Esophagus squamous epithelium (tissue), 5 donors: ENCODE measurements at regions not wholly inside any gene's neighbourhood (a gene's known extent, or its start where the extent isn't known, plus 50 kb on each side); places are given as distances from the start of the nearest gene placed in this dataset.

Experiments
- DNase-seq: peaks from one replicate; lab custom pipeline; 2025; lab: John Stamatoyannopoulos, UW
- H3K27ac ChIP-seq, 4 donors: fragments of 200-600 bp; sonication (generic); one replicate each; pipeline ENCODE4 v1.5.1; 2016 to 2019; ENCODE audit warnings: mild to moderate bottlenecking in 1 of 4
- H3K27me3 ChIP-seq, 4 donors: fragments of 200-600 bp; sonication (generic); 1 replicate in 3 of 4; 2 replicates in 1 of 4; pipeline versions ENCODE4 v1.5.1 to v1.6.0; 2017 to 2021; ENCODE audit warnings: antibody characterized with exemption in 1 of 4
- H3K36me3 ChIP-seq, 3 donors: fragments of 200-600 bp; sonication (generic); one replicate each; pipeline ENCODE4 v1.5.1; 2016 to 2019
- H3K4me1 ChIP-seq, 3 donors: fragments of 200-600 bp; sonication (generic); one replicate each; pipeline ENCODE4 v1.5.1; 2017 to 2019
- H3K4me3 ChIP-seq, 4 donors: fragments of 200-600 bp; sonication (generic); 1 replicate in 3 of 4; 2 replicates in 1 of 4; pipeline ENCODE4 v1.5.1; 2016 to 2019; ENCODE audit warnings: mild to moderate bottlenecking in 2 of 4, moderate library complexity in 1 of 4
- H3K9me3 ChIP-seq, 3 donors: fragments of 200-600 bp; sonication (generic); one replicate each; pipeline ENCODE4 v1.5.1; 2016 to 2019
- POLR2A ChIP-seq, 4 donors: fragments of 450-650 bp; IDR thresholded peaks; one replicate each; pipeline ENCODE4 v1.6.1; 2017; ENCODE audit warnings: antibody characterized with exemption in 4 of 4, mild to moderate bottlenecking in 4 of 4, moderate library complexity in 3 of 4
- WGBS, 2 donors: methylation state at CpG; one replicate each; pipeline ENCODE4 v1.1.5; 2018; 5-methylcytosine and 5-hydroxymethylcytosine counted together
- intact Hi-C: fragments of 100-400 bp; cut with DNase I; formaldehyde crosslinking; loops from one replicate; pipeline ENCODE4 v1.15.0; 2022
- TF ChIP-seq, protein P1 (sequence below), 6 experiments: fragments of 450-650 bp in 4 of 6; fragments of 200-600 bp in 2 of 6; sonication (generic) in 2 of 6; IDR thresholded peaks; one replicate each; pipeline ENCODE4 v1.5.1; 2016 to 2019; ENCODE audit warnings: antibody characterized with exemption in 6 of 6, mild to moderate bottlenecking in 4 of 6, moderate library complexity in 4 of 6
- donor health status: DM: yes; HTN: yes; CAD: no.

DNA sequence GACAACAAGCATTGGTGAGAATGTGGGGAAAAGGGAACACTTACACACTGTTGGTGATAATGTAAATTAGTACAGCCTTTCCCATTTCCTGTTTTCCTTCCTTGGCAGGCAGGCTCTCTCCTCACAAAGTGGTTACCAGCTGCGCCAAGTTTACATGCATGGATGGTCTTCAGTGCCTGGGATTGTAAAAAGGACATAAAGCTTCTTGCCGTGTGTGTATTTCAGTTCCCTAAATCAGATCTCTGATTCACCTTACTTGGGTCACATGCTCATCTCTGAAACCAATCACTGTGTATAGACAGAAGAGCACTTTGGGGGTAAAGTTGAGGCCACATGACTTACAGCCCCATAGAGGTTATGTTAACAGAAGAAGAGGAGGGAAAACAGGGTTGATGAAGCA lies 92.8 kb downstream of the CAVIN4 start:
- DNase-seq, result no peak
- intact Hi-C loops, result no loop called here
- no peaks in the 10 kb centered on the region for H3K36me3 ChIP-seq
- no peaks in the 10 kb centered on the region for H3K4me1 ChIP-seq
- H3K4me3 ChIP-seq, result no peak overlapping the region
- no peak for TF ChIP-seq POLR2A (IDR thresholded peaks at IDR 0.05)
- TF ChIP-seq, protein P1, sequence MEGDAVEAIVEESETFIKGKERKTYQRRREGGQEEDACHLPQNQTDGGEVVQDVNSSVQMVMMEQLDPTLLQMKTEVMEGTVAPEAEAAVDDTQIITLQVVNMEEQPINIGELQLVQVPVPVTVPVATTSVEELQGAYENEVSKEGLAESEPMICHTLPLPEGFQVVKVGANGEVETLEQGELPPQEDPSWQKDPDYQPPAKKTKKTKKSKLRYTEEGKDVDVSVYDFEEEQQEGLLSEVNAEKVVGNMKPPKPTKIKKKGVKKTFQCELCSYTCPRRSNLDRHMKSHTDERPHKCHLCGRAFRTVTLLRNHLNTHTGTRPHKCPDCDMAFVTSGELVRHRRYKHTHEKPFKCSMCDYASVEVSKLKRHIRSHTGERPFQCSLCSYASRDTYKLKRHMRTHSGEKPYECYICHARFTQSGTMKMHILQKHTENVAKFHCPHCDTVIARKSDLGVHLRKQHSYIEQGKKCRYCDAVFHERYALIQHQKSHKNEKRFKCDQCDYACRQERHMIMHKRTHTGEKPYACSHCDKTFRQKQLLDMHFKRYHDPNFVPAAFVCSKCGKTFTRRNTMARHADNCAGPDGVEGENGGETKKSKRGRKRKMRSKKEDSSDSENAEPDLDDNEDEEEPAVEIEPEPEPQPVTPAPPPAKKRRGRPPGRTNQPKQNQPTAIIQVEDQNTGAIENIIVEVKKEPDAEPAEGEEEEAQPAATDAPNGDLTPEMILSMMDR (IDR thresholded peaks at IDR 0.05), result no peak
- no peak overlapping the region for H3K27ac ChIP-seq
- peaks cover 0 to 7% (median 0%) of the 10 kb centered on the region in 3 donors for H3K9me3 ChIP-seq
- H3K27me3 ChIP-seq, result no peaks in the 10 kb centered on the region
- 36 to 45% methylated on average over 2 of the region's 2 CpGs for WGBS, 2 donors

DNA sequence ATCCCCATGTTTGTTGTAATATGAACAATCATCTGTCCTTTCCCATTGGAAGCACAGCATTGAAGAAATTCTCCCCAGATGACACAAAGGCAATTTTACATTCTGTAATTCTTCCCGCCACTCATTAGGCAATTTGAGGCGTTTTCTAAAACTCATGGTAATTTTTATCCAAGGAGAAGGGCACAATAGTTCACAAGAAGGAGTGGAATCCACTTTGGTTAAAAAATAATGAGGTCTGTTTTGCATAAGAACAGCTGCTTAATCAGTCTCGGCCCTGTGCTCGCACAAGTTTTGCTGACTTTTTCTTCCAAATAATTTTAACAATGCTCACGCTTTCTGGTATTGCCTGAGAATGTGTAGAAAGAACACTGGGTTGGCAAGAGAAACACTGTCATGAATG lies 94.0 kb downstream of the CAVIN4 start:
- TF ChIP-seq, protein P1 (IDR thresholded peaks at IDR 0.05), result no peak
- TF ChIP-seq POLR2A (IDR thresholded peaks at IDR 0.05), result no peak
- Histone ChIP-seq H3K4me1 (no peaks in the 10 kb centered on the region), H3K9me3 (peaks cover 0 to 5% (median 0%) of the 10 kb centered on the region in 3 donors), H3K27me3 (no peaks in the 10 kb centered on the region), H3K4me3 (no peak overlapping the region), H3K36me3 (no peaks in the 10 kb centered on the region), H3K27ac (no peak overlapping the region)
- 71% methylated on average over 5 of the region's 5 CpGs for WGBS, 2 donors
- intact Hi-C loops, result no loop called here
- DNase-seq, result no peak

DNA sequence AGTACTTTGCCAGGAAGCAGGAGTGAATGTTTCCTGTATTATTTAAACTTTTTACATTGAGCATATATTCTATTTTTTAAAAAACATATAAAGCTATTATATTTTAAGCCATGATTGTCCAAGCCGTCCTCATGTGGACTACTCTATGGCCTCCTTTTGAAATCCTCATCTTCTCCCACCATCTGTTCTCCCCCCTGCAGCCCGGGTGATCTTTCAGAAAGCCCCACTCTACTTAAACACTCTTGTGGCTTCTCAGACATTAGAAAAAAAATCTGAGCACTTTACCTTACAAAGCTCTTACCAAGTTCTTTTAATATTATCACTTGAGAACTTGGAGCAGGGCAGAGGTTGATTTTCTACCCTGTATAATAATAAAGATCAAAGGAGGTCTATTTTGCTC lies 95.4 kb downstream of the CAVIN4 start:
- no peak overlapping the region for H3K4me3 ChIP-seq
- DNase-seq, result no peak
- TF ChIP-seq, protein P1 (IDR thresholded peaks at IDR 0.05), result no peak
- no peak for TF ChIP-seq POLR2A (IDR thresholded peaks at IDR 0.05)
- H3K9me3 ChIP-seq, result no peaks in the 10 kb centered on the region
- WGBS, 2 donors, result 73% methylated on average over 2 of the region's 2 CpGs
- no peaks in the 10 kb centered on the region for H3K27me3 ChIP-seq
- H3K36me3 ChIP-seq, result no peaks in the 10 kb centered on the region
- no peak overlapping the region for H3K27ac ChIP-seq
- intact Hi-C loops, result no loop called here
- no peaks in the 10 kb centered on the region for H3K4me1 ChIP-seq

DNA sequence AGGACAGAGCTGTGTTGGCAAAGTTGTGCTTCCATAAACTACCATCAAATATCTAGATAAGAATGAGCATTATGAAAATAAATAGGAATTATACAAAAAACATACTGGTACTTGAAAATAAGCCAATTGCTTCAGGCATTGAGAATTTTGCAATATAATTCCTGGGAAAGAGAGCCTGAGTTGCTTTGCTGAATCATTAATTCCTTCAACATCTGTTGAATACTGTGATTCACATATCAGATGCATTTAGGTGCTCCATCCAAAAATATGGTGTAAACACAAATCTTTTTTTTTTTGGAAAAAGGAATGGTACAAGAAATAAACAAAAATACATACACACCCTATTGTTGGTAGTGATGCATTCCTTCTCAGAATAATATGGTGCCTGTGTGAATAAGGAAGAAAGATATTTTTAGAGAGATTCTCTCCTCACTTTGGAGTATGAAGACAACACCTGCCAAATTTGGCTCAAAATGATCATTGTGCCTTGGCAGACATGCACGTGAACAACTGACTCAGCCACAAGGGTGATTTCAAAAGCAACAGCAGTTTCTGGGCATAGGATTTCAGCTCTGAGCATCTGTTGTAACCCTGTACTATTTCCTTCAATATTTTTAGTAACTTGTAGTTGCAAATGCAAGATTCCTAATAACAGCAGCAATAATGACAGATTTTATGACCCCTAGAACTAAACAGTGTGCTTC lies 96.7 kb downstream of the CAVIN4 start:
- 16 to 47% methylated on average over 1 of the region's 1 CpG for WGBS, 2 donors
- no peak for DNase-seq
- no peak overlapping the region for H3K27ac ChIP-seq
- TF ChIP-seq POLR2A (IDR thresholded peaks at IDR 0.05), result no peak
- TF ChIP-seq, protein P1 (IDR thresholded peaks at IDR 0.05), result no peak
- H3K9me3 ChIP-seq, result no peaks in the 10 kb centered on the region
- intact Hi-C loops, result no loop called here
- no peaks in the 10 kb centered on the region for H3K4me1 ChIP-seq
- no peaks in the 10 kb centered on the region for H3K36me3 ChIP-seq
- H3K4me3 ChIP-seq, result no peak overlapping the region
- H3K27me3 ChIP-seq, result no peaks in the 10 kb centered on the region

DNA sequence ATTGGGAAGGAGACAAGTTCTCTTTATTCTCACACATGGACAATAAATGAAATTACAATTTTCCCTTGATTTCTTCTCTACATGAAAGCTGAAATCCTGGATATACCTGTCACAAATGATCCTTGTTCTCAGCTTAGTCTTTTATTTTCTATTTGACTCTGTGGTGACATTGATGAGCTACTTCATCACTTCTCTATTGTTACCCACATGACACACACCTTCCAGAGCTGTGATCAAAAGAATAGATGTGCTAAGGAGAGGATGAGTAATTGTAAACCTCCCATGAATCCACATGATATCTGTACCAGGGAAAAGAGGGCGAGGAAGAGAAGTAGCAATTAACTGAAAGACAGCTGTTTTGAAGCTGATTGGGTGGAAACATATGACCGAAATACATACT lies 102.0 kb downstream of the CAVIN4 start:
- intact Hi-C loops, result no loop called here
- TF ChIP-seq, protein P1 (IDR thresholded peaks at IDR 0.05), result no peak
- no peak for TF ChIP-seq POLR2A (IDR thresholded peaks at IDR 0.05)
- H3K4me3 ChIP-seq, result no peak overlapping the region
- H3K9me3 ChIP-seq, result no peaks in the 10 kb centered on the region
- H3K4me1 ChIP-seq, result no peaks in the 10 kb centered on the region
- DNase-seq, result no peak
- no peak overlapping the region for H3K27ac ChIP-seq
- 52 to 80% methylated on average over 2 of the region's 2 CpGs for WGBS, 2 donors
- H3K36me3 ChIP-seq, result no peaks in the 10 kb centered on the region
- no peaks in the 10 kb centered on the region for H3K27me3 ChIP-seq
